Keratinocyte (primary cell): ENCODE measurements at regions not wholly inside any gene's neighbourhood (a gene's known extent, or its start where the extent isn't known, plus 50 kb on each side); places are given as distances from the start of the nearest gene placed in this dataset.
A peak's percentile ranks its signal among the peaks of the same experiment; 100 is the strongest.

ENCODE experiments used
- DNase-seq: peaks from one replicate; pipeline ENCODE4 v3.0.0-alpha.2; 2011; ENCODE audit warnings: low read depth, missing footprints, low spot score
- FAIRE-seq: peaks from 2 replicates; lab custom pipeline; 2011; peaks lifted over from hg19 to GRCh38; lab: Jason Lieb, UNC
- H2AFZ ChIP-seq: 2 replicates; pipeline ENCODE4 v1.6.0; 2012; ENCODE audit warnings: low read length, control low read depth, inconsistent platforms; ENCODE audit not compliant: control insufficient read depth
- H3K27ac ChIP-seq: 2 replicates; pipeline ENCODE4 v1.5.1; 2011; ENCODE audit warnings: low read length; ENCODE audit not compliant: control insufficient read depth, insufficient read depth
- H3K27me3 ChIP-seq: 3 replicates; pipeline ENCODE4 v1.6.0; 2011; ENCODE audit warnings: low read length; ENCODE audit not compliant: control insufficient read depth, insufficient read depth; ENCODE audit errors: extremely low read depth
- H3K36me3 ChIP-seq, 2 experiments: 2 replicates in 1 of 2; 3 replicates in 1 of 2; pipeline ENCODE4 v1.5.1; 2011; ENCODE audit warnings: low read length in 2 of 2, mild to moderate bottlenecking in 1 of 2; ENCODE audit not compliant: control insufficient read depth in 2 of 2, insufficient read depth in 2 of 2; ENCODE audit errors: extremely low read depth in 1 of 2
- H3K4me1 ChIP-seq: 3 replicates; pipeline ENCODE4 v1.5.1; 2011; ENCODE audit warnings: low read length; ENCODE audit not compliant: control insufficient read depth, insufficient read depth; ENCODE audit errors: extremely low read depth
- H3K4me2 ChIP-seq: 3 replicates; pipeline ENCODE4 v1.6.0; 2011; ENCODE audit warnings: low read depth, low read length; ENCODE audit not compliant: control insufficient read depth, insufficient read depth; ENCODE audit errors: extremely low read depth
- H3K4me3 ChIP-seq, 3 experiments: fragments of 200-600 bp in 1 of 3; sonication (generic) in 1 of 3; 2 replicates in 2 of 3; 3 replicates in 1 of 3; pipeline ENCODE4 v1.5.1; 2011 to 2016; ENCODE audit warnings: low read length in 3 of 3, mild to moderate bottlenecking in 3 of 3, control low read depth in 2 of 3, inconsistent platforms in 1 of 3, low read depth in 1 of 3, mixed read lengths in 1 of 3, mixed run types in 1 of 3, moderate library complexity in 1 of 3; ENCODE audit not compliant: control insufficient read depth in 2 of 3, insufficient read depth in 2 of 3; ENCODE audit errors: extremely low read depth in 1 of 3
- H3K79me2 ChIP-seq: 2 replicates; pipeline ENCODE4 v1.6.0; 2012; ENCODE audit warnings: low read length; ENCODE audit not compliant: control insufficient read depth, insufficient read depth
- H3K9ac ChIP-seq: 3 replicates; pipeline ENCODE4 v1.6.0; 2011; ENCODE audit warnings: low read length; ENCODE audit not compliant: control insufficient read depth, insufficient read depth; ENCODE audit errors: extremely low read depth
- H3K9me1 ChIP-seq: 3 replicates; pipeline ENCODE4 v1.6.0; 2011; ENCODE audit warnings: low read length; ENCODE audit not compliant: control insufficient read depth, insufficient read depth; ENCODE audit errors: extremely low read depth
- H3K9me3 ChIP-seq: 2 replicates; pipeline ENCODE4 v1.5.1; 2012; ENCODE audit warnings: low read depth, low read length; ENCODE audit not compliant: control insufficient read depth
- H4K20me1 ChIP-seq: 3 replicates; pipeline ENCODE4 v1.6.0; 2011; ENCODE audit warnings: low read length; ENCODE audit not compliant: control insufficient read depth, insufficient read depth; ENCODE audit errors: extremely low read depth
- CTCF ChIP-seq, 3 experiments: IDR thresholded peaks in 1 of 3; conservative IDR thresholded peaks in 1 of 3; optimal IDR thresholded peaks in 1 of 3; 2 replicates in 2 of 3; 3 replicates in 1 of 3; pipeline versions ENCODE3 to v1.5.1; 2011; ENCODE audit warnings: low read length in 3 of 3, mild to moderate bottlenecking in 3 of 3, moderate library complexity in 2 of 3, control low read depth in 1 of 3, inconsistent platforms in 1 of 3; ENCODE audit not compliant: insufficient read depth in 2 of 3; ENCODE audit errors: extremely low read depth in 1 of 3
- EZH2 ChIP-seq: IDR thresholded peaks from one replicate; pipeline ENCODE4 v1.6.1; 2012; ENCODE audit warnings: inconsistent platforms, mild to moderate bottlenecking, low read length, moderate library complexity
- dilution Hi-C: fragments of 300-500 bp; cut with MboI; formaldehyde crosslinking; loops from one replicate; pipeline ENCODE4 v1.7.0; 2020; ENCODE audit warnings: low sequenced_read_pairs; ENCODE audit not compliant: extremely low pct_ligation_motif_present

- Histone ChIP-seq H3K27ac (peak overlapping the region; percentile 89), H3K27me3 (no peaks in the 10 kb centered on the region), H3K4me1 (peaks cover 21% of the 10 kb centered on the region), H3K4me3 (no peak overlapping the region), H4K20me1 (no peaks in the 10 kb centered on the region), H3K9me1 (no peaks in the 10 kb centered on the region), H3K9ac (peak overlapping the region; percentile 29), H3K4me2 (peak overlapping the region; percentile 75), H2AFZ (no peak overlapping the region), H3K79me2 (no peaks in the 10 kb centered on the region), H3K36me3 (no peaks in the 10 kb centered on the region), H3K9me3 (no peaks in the 10 kb centered on the region)
- DNase-seq (peak; percentile 81), FAIRE-seq (peak; percentile 93)
- no peak for TF ChIP-seq CTCF (optimal IDR thresholded peaks at IDR 0.05 in 1 of 3, IDR thresholded peaks at IDR 0.05 in 1 of 3, conservative IDR thresholded peaks at IDR 0.05 in 1 of 3; ENCODE audit: extremely low read depth in 1 of 3, insufficient read depth in 2 of 3, low read length in 3 of 3)
- TF ChIP-seq EZH2: no peak
- dilution Hi-C loops: no loop called here
These were observed 93.6 kb upstream of the ADGRF1 start for GRCh38 chr6:47135772-47136171.

DNA sequence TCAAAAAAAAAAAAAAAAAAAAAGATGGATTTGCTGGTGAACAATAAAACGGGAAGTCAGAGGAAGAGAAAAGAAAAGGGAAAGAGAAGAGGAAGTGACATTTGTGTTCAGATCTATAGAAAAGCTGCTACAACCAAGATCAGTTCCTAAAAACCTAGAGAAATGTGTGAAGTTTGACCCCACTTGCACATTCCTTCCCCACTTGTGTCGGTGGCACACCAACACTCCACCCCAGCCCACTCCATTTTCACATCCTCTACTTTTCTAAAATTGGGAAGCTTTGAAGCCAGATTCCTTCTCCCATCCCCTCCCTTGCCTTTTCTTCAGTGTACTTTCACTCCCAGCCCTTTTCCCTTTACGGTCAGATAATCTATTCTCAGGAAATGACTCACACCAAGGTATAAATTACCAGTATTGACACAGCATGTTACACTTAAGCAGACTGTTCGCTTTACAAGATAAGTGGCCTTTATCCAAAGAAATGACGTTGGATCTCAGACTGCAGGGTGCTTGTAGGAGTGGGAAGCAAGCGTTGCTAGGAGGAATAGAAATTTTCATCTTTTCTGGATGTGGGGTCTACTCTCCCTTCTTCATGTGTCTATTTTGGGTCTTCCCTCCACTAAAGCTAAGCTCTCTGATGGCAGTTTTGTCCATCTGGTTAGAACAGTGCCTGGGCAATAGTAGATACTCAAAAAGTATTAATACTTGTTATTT, 92.5 kb upstream of the ADGRF1 start:
- H3K4me2 ChIP-seq: peak overlapping the region; percentile 68
- H3K9me3 ChIP-seq: no peaks in the 10 kb centered on the region
- H2AFZ ChIP-seq: no peak overlapping the region
- H3K9me1 ChIP-seq: no peaks in the 10 kb centered on the region
- DNase-seq (peak; percentile 56), FAIRE-seq (peak; percentile 97)
- no peaks in the 10 kb centered on the region for H3K79me2 ChIP-seq
- TF ChIP-seq CTCF (optimal IDR thresholded peaks at IDR 0.05 in 1 of 3, IDR thresholded peaks at IDR 0.05 in 1 of 3, conservative IDR thresholded peaks at IDR 0.05 in 1 of 3; ENCODE audit: extremely low read depth in 1 of 3, insufficient read depth in 2 of 3, low read length in 3 of 3) (no peak), EZH2 (no peak)
- dilution Hi-C loops: no loop called here
- H3K27me3 ChIP-seq: no peaks in the 10 kb centered on the region
- no peaks in the 10 kb centered on the region for H4K20me1 ChIP-seq
- H3K27ac ChIP-seq: peak overlapping the region; percentile 89
- peak overlapping the region in 2 of 3 experiments; percentile 1 to 9 for H3K4me3 ChIP-seq
- H3K4me1 ChIP-seq: peaks cover 21% of the 10 kb centered on the region
- peak overlapping the region; percentile 60 for H3K9ac ChIP-seq
- no peaks in the 10 kb centered on the region for H3K36me3 ChIP-seq
